NCI-H510A treated with DMSO at 0.1 percent for 48 hours (cell line): ENCODE measurements at regions not wholly inside any gene's neighbourhood (a gene's known extent, or its start where the extent isn't known, plus 50 kb on each side); places are given as distances from the start of the nearest gene placed in this dataset.
A peak's percentile ranks its signal among the peaks of the same experiment; 100 is the strongest.

Experiments
- DNase-seq: peaks from one replicate; lab custom pipeline; 2025; lab: John Stamatoyannopoulos, UW

DNA sequence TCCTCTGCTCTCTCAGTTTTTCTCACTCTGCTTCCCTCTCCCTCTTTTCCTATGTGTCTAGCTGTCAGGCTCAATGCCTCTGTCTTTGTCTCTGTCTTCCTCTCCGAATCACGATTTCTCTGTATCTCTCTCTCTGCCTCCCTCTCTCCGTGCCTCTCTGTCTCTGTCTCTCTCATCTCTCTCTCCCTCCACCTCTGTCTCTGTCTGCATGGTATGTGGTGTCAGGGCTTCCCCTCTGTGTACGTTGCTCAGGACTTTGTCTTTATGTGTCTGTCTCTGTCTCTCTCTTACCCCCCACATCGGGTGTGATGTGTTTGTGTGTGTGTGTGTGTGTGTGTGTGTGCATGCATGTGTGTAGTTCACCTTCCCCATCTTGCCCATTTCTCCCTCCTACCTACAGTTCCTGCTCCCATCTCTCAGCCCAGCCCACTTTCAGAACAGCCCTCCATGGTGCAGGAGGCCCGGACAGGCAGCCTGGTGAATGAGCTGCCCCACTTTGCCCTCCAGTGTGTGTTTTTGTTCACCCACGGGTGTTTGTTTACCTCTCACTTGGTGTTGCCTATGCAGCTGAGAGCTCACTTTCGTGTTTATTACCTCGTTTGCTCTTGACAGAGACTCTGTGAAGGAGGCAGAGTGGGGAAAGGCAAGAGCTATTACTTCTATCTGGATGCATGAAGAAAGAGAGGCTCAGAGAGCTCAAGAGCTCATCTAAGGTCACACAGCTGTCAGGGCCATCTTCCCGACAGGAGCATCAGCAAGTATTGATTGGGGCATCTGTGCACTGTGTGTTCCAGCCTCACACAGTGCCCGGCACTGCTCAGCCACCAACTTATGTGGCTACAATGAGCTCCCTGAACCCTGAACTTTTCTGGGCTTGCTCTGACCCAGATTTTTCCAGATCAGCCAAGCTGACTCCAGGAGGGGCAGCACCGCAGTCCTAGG is 163.5 kb upstream of the ZMIZ1 start:
- peak; percentile 41 for DNase-seq

DNA sequence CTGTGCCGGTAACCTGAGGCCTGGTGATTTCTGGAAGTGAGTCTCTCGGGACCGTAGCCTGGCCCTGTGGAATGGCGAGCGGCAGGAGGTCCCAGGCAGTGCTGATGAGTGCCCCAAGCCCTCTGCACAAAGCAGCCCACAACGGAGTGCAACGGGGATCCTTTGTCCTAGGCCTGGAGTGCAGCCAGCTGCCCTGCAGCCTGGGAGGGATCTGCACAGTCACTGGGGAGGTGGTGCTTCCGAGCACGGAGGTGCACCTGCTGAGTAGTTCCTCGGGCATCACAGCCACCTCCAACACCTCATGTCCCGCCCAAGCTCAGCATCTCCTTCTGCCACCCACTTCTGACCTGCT is 162.8 kb upstream of the ZMIZ1 start:
- DNase-seq = peak; percentile 68

DNA sequence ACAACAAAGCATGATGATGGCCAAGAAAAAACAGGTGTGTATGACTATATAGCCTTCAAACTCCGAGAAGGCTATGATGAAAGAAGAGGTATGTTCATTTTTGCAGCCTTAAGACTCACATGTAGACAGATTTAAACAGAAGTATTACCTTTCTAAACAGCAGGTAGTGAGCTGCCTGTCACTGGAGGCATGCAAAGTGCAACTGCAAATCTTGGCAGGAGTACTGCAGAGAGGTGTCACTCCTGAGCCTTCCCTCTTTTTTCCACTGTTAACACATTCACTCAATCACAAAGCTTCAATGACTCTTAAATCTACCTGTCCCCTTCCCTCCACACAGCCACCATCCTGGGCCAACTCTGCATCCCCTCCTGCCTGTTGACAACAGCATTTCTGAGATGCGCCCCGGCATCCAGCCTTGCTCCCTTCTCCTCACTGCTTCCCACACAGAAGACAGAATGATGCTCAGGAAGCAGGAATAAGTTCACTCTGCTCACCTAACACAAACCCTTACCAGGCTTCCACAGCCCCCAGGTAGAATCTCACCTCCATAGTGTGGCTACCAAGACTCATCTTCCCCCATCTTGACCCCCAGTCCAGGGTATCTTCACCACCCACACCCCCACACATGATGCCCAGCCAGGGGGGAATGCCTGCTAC is 161.9 kb upstream of the ZMIZ1 start:
- no peak for DNase-seq

DNA sequence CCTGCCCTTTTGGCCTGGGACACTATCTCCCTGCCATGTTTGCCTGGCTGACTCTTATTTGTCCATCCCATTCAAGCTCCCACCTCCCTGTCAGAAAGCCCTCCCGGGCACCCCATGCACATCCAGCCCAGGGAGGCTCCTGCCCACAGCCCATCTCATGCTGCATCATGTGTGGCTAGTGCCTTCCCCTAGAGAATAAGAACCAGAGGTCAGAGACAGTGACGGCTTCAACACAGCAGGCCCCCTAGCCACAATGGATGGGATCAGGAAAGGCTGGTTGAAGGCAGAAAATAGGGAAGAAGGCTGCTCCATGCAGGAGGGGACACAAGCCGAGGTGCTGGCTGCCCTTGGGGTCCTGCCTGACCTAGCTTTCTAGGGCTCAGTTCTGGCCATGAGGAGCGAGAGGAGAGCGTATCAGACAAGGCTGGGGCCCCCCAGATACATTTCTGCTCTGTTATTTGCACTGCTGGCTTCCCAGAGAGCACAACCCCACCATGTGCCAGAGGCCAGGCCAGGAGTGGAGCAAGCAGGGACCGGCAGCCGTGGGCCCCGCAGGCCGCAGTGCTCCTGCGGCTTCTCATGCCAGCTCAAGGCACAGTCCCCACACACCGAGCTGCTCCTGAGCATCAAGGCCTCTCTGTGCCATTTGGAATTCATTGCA is 161.1 kb upstream of the ZMIZ1 start:
- no peak for DNase-seq

DNA sequence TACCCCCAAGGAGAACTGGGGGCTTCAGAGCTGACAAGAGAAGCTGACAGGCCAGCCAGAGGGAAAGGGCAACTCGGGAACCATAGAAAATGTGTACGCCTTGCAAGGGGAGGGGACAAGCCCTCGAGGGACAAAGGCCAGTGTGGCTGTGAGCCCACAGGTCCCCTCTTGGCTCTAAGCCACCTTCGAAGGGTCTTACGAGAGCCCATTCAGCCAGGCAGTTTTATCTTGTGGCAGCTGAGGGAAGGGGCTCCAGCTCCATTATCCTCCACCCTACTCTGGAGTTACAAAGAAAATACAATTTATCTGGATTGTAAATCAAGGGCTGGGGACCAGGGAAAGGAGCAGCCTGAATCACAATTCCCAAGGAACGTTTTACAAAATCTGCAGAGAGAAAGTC is 159.5 kb upstream of the ZMIZ1 start:
- no peak for DNase-seq

DNA sequence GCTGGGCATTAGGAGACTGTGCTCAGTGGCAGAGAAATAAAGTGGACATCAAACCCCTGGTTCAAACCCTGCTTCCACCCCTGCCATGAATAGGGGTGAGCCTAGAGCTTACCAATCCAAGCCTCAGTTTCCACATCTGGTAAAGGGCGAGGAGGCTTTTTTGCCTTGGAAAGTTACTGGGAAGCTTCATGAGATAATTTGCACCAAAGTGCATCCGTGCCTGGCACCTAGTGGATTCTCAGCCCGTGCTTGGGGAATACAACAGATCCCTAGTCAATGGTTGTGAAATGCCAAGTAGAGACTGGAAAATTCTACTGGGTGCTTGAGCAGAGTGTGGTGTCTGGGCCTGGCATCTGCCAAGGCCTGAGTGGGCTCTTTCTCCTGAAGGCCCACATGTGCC is 158.7 kb upstream of the ZMIZ1 start:
- no peak for DNase-seq

DNA sequence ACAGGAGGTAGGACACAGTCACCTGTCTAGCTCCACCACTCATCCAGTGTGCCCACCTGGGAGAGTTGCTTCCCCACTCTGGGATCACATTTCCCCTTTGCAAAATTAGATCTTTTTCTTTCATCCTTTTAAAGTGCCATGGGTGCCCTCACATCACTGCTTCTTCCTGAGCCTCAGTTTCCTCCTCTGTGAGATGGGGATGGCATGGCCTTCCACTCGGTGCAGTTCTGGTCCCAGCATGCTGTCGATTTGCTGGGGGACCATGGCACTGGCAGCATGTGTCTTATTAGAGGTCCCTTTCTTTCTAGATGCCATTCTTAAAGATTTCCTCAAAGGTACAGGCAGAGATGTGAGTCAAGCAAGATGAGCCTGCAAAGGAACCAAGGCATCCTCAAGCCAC is 158.3 kb upstream of the ZMIZ1 start:
- no peak for DNase-seq

DNA sequence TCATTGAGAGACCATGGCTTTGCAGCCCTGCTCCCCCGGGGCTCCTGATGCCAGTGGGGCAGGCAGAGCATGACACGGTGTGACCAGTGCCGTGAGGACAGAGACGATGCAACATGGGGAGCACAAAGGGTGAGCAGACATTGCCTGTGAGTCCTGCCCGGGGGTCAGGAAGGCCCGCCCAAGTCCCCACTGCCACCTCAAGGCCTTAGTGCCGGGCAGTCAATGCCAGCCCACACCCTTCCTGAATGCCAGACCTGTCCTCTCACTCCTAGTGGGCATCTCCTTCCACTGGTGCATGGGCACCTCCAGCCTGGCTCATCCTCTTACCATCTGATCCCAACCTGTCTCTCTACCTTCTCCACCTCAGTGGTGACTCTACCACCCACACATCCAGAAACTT is 157.9 kb upstream of the ZMIZ1 start:
- no peak for DNase-seq

DNA sequence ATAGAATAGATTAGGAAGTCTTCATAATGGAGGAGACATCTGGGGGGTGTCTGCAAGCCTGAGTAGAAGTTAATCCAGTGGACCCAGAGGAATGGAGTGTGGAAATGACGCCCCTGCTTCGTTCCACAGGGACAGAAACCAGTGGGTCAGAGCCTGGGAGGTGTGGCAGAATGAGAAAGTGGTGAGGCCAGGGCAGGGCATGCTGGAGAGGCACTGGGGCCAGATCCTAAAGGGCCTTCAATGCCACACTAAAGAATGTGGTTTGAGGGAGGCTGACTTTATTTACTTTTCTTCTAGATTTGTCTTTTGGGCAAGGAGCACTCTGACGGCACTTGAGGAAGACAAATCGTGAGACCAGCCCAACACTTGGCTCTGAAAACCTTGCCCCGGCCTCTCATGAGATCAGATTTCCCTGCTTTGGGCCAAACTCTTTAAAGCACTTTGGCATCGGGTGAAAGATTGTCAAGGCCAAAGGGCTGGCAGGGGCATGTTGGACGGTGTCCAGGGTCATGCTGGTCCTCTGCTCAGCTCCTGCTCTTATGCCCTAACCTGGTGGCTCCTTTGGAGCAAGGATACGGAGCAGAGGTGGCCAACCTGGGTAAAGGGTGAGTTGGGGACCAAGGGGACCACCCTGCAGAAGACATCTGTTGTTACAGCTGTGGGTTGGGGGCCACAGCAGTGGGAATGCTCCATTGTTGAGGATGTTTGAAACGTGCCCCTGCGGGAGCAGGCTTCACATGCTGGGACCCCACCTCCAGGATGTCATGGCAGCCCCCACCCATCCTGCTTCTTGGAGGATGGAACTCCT is 157.0 kb upstream of the ZMIZ1 start:
- no peak for DNase-seq

DNA sequence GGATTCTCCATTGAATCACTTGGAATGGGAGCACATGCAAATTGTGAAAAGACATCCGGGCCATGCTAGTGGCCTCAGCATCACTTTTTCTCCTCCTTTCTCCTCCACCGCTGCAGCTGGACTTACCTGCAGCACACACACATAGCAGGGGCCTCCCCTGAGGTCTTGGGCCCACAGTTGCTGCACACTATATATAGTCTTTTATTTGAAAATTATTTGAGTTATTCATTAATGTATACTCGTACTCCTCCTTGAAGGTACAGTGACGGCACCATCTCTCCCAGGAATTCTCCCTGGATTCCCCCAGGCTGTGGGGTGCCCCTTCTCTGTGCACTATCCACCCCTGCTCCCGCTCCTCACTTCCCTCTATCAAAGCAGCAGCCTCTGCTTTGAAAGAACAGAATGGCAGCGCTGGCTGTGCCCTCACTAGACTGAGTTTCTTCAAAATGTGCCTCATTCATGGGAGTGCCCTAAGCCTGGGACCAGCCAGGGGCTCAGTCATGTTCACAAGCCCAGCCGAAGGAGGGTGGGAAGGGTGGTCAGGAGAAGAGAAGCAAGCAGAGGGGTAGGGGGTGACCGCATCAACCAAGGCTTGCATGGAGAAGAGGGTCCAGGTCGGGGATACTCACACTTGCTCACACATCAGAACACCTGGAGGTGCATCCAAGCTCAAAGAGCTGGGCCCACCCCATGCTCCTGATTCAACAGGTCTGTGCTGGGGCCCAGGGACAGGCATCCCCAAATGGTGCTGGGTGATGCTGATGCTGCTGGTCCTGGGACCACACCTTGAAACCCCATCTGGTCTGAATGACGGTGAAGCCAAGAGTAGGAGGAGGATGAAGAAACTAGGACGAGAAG is 156.2 kb upstream of the ZMIZ1 start:
- no peak for DNase-seq

DNA sequence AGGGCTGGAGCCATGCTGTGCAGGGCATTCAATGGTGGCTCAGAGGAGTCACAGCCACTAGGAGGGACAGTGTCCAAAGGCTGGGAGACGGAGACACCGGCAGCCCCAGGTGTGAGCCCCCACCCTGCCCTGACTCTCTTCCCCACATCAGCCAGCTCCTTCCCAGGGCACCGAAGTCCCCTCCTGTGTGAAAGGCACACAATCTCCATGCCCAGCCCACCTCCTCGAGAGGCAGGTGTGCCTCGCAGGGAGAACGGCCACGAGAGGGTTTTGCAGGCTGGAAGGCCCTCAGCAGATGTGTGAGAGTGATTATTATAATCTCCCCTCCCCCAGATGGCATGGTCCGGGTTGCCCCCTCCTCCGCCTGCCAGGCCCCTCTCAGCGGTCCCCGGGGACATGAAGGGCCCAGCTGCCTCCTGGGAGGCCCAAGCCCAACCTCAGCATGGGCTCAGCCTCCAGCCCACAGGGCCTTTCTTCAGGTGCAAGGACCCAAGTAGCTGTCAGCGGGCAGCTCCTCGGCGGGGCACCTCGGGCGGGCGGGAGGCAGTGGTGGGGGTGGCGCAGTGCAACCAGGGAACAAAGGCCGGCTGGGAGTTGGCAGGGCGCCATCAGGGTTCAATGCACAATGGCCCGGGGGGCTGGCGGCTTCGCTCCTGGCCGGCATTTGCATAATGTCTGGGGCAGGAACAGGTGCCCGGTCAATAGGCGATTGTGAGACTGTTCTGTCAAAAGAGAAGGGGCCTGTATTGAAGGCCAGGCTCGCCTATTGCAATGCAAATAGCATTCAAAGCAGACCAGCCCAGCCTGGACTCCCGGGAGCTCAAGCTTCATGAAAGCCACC is 155.3 kb upstream of the ZMIZ1 start:
- peak; percentile 73 for DNase-seq

DNA sequence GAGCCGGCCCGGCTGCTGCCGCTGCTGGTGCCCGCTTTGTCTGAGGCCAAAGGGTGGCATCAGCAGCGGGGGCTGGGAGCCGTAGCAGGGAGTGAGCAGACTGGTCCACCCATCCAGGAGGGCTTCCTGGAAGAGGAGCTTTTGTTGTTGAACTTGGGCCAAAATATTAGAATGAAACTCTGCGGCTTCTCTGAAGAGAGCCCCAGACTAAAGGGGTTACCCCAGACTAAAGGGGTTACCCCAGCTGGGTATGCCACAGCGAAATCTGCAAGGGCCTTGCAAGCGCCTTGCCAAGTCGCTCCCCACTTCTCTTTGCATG is 154.7 kb upstream of the ZMIZ1 start:
- no peak for DNase-seq

DNA sequence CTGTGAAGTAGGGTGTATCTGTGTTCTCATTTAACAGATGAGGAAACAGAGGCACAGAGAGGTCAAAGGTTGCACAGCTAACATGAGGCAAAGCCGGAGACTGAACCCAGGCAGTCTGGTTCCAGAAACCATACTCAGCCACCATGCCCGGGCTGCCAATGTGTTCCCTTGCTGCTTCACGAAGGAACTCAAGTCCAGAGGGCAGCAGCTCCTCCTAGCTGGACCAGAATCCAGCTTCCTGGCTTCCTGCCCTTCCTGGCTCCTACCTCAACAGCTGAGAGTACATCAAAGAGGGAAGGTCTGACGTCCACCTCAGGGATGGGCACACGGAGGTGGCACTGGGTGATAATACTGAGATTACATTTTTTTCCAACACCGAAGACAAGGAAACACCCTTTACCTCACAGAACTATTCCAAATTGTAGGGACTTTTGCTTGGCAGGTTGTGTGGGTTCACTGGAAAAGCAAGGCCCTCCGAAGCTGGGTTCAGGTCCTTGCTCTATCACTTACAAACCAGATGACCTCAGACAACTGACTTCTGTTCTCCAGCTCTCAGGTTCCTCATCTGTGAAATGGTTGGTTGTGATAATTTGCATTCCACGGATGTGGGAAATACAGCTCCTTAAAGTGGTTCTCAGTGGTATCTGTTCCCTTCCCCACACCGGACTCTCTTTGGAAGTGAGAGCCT is 154.1 kb upstream of the ZMIZ1 start:
- DNase-seq = no peak

DNA sequence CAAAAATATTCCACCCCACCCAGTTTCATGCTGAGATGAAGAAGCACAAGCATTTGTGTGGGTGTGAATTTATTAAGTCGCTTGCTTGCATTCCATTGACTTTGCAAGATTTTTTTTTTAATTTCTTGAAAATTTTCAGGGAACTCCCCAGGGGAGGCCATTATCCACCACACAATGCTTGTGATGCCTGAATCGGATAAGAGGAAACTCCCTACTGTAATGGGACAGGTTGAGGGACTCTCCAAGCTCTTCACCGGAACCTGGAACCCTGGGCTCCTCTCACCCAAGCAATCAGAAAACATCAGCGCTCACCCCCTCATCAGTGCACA is 153.6 kb upstream of the ZMIZ1 start:
- DNase-seq = no peak

DNA sequence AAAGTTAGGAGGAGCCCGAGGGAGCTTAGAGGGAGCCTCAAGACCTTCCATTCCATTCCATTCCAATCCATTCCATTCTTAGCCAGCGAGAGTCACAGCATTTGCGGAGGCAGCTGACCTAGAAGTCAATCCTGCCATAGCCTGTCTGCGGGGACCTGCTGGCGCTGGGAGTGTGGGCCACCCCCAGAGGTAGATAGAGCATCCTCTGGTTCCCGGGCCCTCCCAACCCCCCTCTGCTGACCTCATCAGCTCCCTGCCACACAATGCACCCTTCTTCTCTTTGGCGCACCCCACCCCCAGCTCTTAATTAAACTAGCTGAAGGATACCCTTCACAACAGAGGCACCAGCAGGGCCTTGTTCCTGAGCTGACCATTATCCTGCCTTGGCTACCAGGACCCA is 152.5 kb upstream of the ZMIZ1 start:
- DNase-seq = no peak

DNA sequence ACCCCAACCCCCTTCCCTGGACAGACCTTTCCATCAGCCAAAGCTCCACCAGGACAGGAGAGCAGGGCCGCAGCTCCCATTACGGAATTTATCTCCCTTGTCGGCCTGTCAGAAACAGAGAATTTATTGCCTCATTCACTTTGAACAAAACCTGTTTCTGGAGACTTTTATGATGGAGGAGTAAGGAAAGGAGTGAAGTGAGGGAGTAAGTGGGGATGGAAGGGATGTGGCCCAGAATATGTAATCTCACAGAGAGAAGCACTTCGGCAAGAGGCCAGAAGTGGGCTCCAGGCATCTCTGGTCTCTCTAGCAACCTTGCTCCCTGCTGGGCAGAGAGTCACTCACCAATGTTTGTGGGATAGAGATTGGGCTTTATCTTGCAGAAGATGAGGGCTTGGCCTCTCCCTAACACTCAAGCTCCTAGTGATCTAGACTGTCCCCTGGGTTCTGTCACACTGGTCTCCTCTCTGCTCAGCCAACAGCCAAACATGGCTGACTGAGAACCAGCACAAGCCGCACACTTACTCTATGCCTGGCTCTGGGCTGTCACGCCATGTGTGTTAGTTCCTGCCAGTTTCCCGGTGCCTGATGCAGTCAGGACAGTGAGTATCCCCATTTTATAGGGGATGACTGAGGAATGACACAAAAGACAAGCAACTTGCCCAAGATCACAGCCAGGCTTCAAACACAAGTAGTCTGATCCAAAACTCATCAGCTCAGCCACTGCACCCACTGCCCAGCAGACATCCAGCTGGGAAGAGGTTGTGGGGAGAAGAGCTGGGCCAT is 149.4 kb upstream of the ZMIZ1 start:
- DNase-seq = no peak

DNA sequence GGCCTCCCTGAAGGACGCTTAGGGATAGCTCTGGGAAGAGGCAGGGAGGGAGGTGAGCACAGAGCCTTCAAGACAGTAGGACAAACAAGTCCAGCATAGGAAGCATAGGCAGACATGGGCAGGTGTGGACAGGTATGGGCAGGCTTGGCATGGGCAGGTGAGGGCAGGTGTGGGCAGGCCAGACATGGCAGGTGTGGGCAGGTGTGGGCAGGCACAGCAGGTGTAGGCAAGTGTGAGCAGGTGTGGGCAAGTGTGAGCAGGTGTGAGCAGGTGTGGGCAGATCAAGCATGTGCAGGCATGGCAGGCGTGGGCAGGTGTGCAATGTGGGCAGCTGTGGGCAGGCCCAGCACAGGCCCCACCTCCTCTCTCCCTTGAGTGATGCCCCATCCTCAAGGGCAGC is 148.8 kb upstream of the ZMIZ1 start:
- peak; percentile 18 for DNase-seq

DNA sequence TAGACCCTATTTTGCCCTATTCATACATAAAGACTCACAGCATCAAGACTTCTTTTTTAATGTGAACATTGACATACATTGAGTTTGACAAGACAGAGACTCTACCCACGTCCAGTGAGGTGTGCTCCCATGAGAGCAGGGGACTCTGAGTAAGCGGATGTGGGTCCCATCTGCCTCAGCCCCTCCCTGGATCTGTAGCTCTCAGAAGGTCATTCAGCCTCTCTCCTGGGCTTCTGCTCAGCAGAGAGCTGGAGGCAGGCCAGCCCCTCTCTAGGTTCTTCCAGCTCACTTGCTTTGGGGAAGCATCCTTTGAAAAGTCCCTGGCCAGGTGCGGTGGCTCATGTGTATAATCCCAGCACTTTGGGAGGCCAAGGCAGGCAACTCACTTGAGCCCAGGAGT is 146.9 kb upstream of the ZMIZ1 start:
- DNase-seq = no peak

DNA sequence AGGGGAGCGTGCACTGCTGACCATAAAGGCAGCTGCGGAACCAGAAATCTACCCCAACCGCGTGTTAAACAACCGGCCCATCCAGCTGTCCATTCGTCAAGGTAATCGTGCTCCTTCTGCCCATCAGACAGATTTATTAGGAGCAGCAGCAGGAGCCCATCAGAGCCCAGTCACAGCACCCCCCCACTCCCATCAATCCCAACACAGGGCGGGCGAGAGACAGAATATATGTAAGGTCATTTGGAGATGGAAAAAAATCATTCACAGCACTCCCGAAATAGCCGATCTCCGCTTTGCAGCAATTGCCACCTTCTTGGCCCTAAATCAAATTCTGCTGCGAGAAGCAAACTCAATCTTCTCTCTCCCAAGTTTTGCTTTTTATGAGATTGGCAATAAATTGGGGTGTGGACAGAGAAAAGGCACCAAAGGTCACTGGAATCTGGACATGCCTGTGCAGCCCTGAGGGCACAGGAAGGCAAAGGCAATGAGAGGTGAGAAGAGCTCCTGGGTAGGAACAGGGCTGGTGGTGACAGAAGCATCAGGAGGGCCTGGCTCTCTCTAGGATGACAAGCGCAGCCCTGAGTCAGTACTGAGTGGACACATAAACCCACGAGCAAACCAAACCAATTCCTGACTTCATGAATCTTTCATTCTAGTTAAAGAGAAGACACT is 145.0 kb upstream of the ZMIZ1 start:
- no peak for DNase-seq
